ENCODE measurements at regions not wholly inside any gene's neighbourhood (a gene's known extent, or its start where the extent isn't known, plus 50 kb on each side); places are given as distances from the start of the nearest gene placed in this dataset.

- TF ChIP-seq, protein P1, sequence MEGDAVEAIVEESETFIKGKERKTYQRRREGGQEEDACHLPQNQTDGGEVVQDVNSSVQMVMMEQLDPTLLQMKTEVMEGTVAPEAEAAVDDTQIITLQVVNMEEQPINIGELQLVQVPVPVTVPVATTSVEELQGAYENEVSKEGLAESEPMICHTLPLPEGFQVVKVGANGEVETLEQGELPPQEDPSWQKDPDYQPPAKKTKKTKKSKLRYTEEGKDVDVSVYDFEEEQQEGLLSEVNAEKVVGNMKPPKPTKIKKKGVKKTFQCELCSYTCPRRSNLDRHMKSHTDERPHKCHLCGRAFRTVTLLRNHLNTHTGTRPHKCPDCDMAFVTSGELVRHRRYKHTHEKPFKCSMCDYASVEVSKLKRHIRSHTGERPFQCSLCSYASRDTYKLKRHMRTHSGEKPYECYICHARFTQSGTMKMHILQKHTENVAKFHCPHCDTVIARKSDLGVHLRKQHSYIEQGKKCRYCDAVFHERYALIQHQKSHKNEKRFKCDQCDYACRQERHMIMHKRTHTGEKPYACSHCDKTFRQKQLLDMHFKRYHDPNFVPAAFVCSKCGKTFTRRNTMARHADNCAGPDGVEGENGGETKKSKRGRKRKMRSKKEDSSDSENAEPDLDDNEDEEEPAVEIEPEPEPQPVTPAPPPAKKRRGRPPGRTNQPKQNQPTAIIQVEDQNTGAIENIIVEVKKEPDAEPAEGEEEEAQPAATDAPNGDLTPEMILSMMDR (IDR thresholded peaks at IDR 0.05), result no peak
- no peak for TF ChIP-seq POLR2A (IDR thresholded peaks at IDR 0.05)
Measured at GRCh38 chr6:140560671-140561070, 1186.2 kb upstream of the CITED2 start.
